ENCODE measurements at regions not wholly inside any gene's neighbourhood (a gene's known extent, or its start where the extent isn't known, plus 50 kb on each side); places are given as distances from the start of the nearest gene placed in this dataset.

- no peak for DNase-seq (ENCODE audit: low read depth)
Observed at GRCh38 chr6:134708079-134708478, 241.8 kb downstream of the ALDH8A1 start.

GRCh38 chr6:134707342-134708031, 242.4 kb downstream of the ALDH8A1 start:
- no peak for DNase-seq (ENCODE audit: low read depth)

GRCh38 chr6:134706806-134707205, 243.1 kb downstream of the ALDH8A1 start:
- DNase-seq (ENCODE audit: low read depth), result no peak

GRCh38 chr6:134706153-134706552, 243.7 kb downstream of the ALDH8A1 start:
- no peak for DNase-seq (ENCODE audit: low read depth)

GRCh38 chr6:134703206-134703605, 246.7 kb downstream of the ALDH8A1 start:
- no peak for DNase-seq (ENCODE audit: low read depth)

GRCh38 chr6:134702279-134702678, 247.6 kb downstream of the ALDH8A1 start:
- DNase-seq (ENCODE audit: low read depth), result no peak

GRCh38 chr6:134701301-134701700, 248.6 kb downstream of the ALDH8A1 start:
- DNase-seq (ENCODE audit: low read depth), result no peak

- no peak for DNase-seq (ENCODE audit: low read depth)
Observed at GRCh38 chr6:134698228-134698627, 251.7 kb downstream of the ALDH8A1 start.

- DNase-seq (ENCODE audit: low read depth), result no peak
Observed at GRCh38 chr6:134692008-134692407, 257.9 kb downstream of the ALDH8A1 start.

GRCh38 chr6:134691180-134691579, 258.7 kb downstream of the ALDH8A1 start:
- DNase-seq (ENCODE audit: low read depth), result no peak

- no peak for DNase-seq (ENCODE audit: low read depth)
Observed at GRCh38 chr6:134690048-134690447, 259.9 kb downstream of the ALDH8A1 start.

GRCh38 chr6:134689641-134690040, 260.3 kb downstream of the ALDH8A1 start:
- no peak for DNase-seq (ENCODE audit: low read depth)

- DNase-seq (ENCODE audit: low read depth), result no peak
Observed at GRCh38 chr6:134689177-134689576, 260.7 kb downstream of the ALDH8A1 start.

- DNase-seq (ENCODE audit: low read depth), result no peak
Observed at GRCh38 chr6:134686071-134686470, 263.8 kb downstream of the ALDH8A1 start.

GRCh38 chr6:134684423-134684795, 265.5 kb downstream of the ALDH8A1 start:
- DNase-seq (ENCODE audit: low read depth), result no peak

- no peak for DNase-seq (ENCODE audit: low read depth)
Observed at GRCh38 chr6:134683783-134684422, 266.0 kb downstream of the ALDH8A1 start.

GRCh38 chr6:134680433-134680832, 269.5 kb downstream of the ALDH8A1 start:
- no peak for DNase-seq (ENCODE audit: low read depth)

GRCh38 chr6:134680021-134680420, 269.9 kb downstream of the ALDH8A1 start:
- no peak for DNase-seq (ENCODE audit: low read depth)

- no peak for DNase-seq (ENCODE audit: low read depth)
Observed at GRCh38 chr6:134678436-134678889, 271.4 kb downstream of the ALDH8A1 start.

GRCh38 chr6:134676307-134677281, 273.3 kb downstream of the ALDH8A1 start:
- no peak for DNase-seq (ENCODE audit: low read depth)

- no peak for DNase-seq (ENCODE audit: low read depth)
Observed at GRCh38 chr6:134675110-134676054, 274.5 kb downstream of the ALDH8A1 start.
